Midbrain (tissue), 1 donor: ENCODE measurements at regions not wholly inside any gene's neighbourhood (a gene's known extent, or its start where the extent isn't known, plus 50 kb on each side); places are given as distances from the start of the nearest gene placed in this dataset.
"Not testable (repeated sequence)": the region's sequence is repeated elsewhere in the genome, so short reads cannot be mapped to it uniquely, and the experiment has no call there.

Source experiments
- DNase-seq: peaks from one replicate; lab custom pipeline; 2025; lab: John Stamatoyannopoulos, UW

GRCh38 chr20:48126227-48126740 is 341.0 kb upstream of the SULF2 start:
- no peak for DNase-seq

- no peak for DNase-seq
Observed at GRCh38 chr20:48124960-48125359, 339.7 kb upstream of the SULF2 start.

- DNase-seq: no peak
Observed at GRCh38 chr20:48124181-48124782, 339.0 kb upstream of the SULF2 start.

GRCh38 chr20:48120120-48120519 is 334.8 kb upstream of the SULF2 start:
- no peak for DNase-seq

GRCh38 chr20:48119389-48119788 is 334.1 kb upstream of the SULF2 start:
- DNase-seq: not testable (repeated sequence)

- DNase-seq: no peak
Observed at GRCh38 chr20:48115502-48115901, 330.2 kb upstream of the SULF2 start.

GRCh38 chr20:48107560-48107959 is 322.3 kb upstream of the SULF2 start:
- DNase-seq: no peak

GRCh38 chr20:48106428-48106827 is 321.1 kb upstream of the SULF2 start:
- DNase-seq: no peak

GRCh38 chr20:48105526-48105925 is 320.2 kb upstream of the SULF2 start:
- no peak for DNase-seq

GRCh38 chr20:48102931-48103660 is 317.8 kb upstream of the SULF2 start:
- no peak for DNase-seq

- no peak for DNase-seq
Observed at GRCh38 chr20:48102076-48102787, 317.0 kb upstream of the SULF2 start.

- no peak for DNase-seq
Observed at GRCh38 chr20:48100483-48100882, 315.2 kb upstream of the SULF2 start.

GRCh38 chr20:48098866-48099265 is 313.6 kb upstream of the SULF2 start:
- no peak for DNase-seq

- DNase-seq: no peak
Observed at GRCh38 chr20:48098099-48098498, 312.8 kb upstream of the SULF2 start.

- peak; percentile 4 for DNase-seq
Observed at GRCh38 chr20:48096957-48097890, 311.9 kb upstream of the SULF2 start.

- no peak for DNase-seq
Observed at GRCh38 chr20:48096212-48096875, 311.1 kb upstream of the SULF2 start.

GRCh38 chr20:48094944-48095343 is 309.7 kb upstream of the SULF2 start:
- DNase-seq: no peak

GRCh38 chr20:48094196-48094749 is 309.0 kb upstream of the SULF2 start:
- no peak for DNase-seq

- DNase-seq: no peak
Observed at GRCh38 chr20:48092596-48093280, 307.5 kb upstream of the SULF2 start.

GRCh38 chr20:48090784-48091183 is 305.5 kb upstream of the SULF2 start:
- no peak for DNase-seq
